ENCODE measurements at regions not wholly inside any gene's neighbourhood (a gene's known extent, or its start where the extent isn't known, plus 50 kb on each side); places are given as distances from the start of the nearest gene placed in this dataset.

GRCh38 chr3:182233957-182234356 is 522.2 kb downstream of the SOX2 start:
- no peak for TF ChIP-seq CTCF (IDR thresholded peaks at IDR 0.05; ENCODE audit: insufficient read depth in 1 of 2, low read depth in 1 of 2, low read length in 1 of 2, severe bottlenecking in 1 of 2, unreplicated experiment in 1 of 2)
- peaks cover 18% of the 10 kb centered on the region for H3K4me1 Mint-ChIP-seq (ENCODE audit: low read depth, unreplicated experiment)
- no peaks in the 10 kb centered on the region for H3K9me3 ChIP-seq
- H3K4me1 ChIP-seq = no peaks in the 10 kb centered on the region
- CTCF ChIA-PET = no interaction called here
- no peaks in the 10 kb centered on the region for H3K36me3 Mint-ChIP-seq (ENCODE audit: insufficient read depth, unreplicated experiment)
- BruUV-seq (replicated peaks) = no TSS peak
- H3K4me3 ChIP-seq (ENCODE audit: low read depth, low read length) = no peak overlapping the region
- POLR2A ChIA-PET = no interaction called here
- no peak overlapping the region for H3K4me3 Mint-ChIP-seq (ENCODE audit: unreplicated experiment)
- no peak overlapping the region for H3K27ac Mint-ChIP-seq (ENCODE audit: unreplicated experiment)
- no peaks in the 10 kb centered on the region for H3K36me3 ChIP-seq (ENCODE audit: control insufficient read depth, insufficient read depth, low read length)
- H3K27me3 Mint-ChIP-seq (ENCODE audit: insufficient read depth, unreplicated experiment) = no peaks in the 10 kb centered on the region
- no peaks in the 10 kb centered on the region for H3K9me3 Mint-ChIP-seq (ENCODE audit: unreplicated experiment)
- intact Hi-C loops (cut with micrococcal nuclease; ENCODE audit: unreplicated experiment) = no loop called here
- DNase-seq = no peak
- H3K27me3 ChIP-seq (replicated peaks; ENCODE audit: control insufficient read depth, insufficient read depth, low read length) = no peaks in the 10 kb centered on the region

GRCh38 chr3:182234881-182235280 is 523.2 kb downstream of the SOX2 start:
- no peak for DNase-seq
- Mint-ChIP-seq H3K4me1 (ENCODE audit: low read depth, unreplicated experiment) (peaks cover 23% of the 10 kb centered on the region), H3K27ac (ENCODE audit: unreplicated experiment) (no peak overlapping the region), H3K27me3 (ENCODE audit: insufficient read depth, unreplicated experiment) (no peaks in the 10 kb centered on the region), H3K9me3 (ENCODE audit: unreplicated experiment) (no peaks in the 10 kb centered on the region), H3K4me3 (ENCODE audit: unreplicated experiment) (no peak overlapping the region), H3K36me3 (ENCODE audit: insufficient read depth, unreplicated experiment) (no peaks in the 10 kb centered on the region)
- Histone ChIP-seq H3K36me3 (ENCODE audit: control insufficient read depth, insufficient read depth, low read length) (no peaks in the 10 kb centered on the region), H3K4me1 (no peaks in the 10 kb centered on the region), H3K4me3 (ENCODE audit: low read depth, low read length) (no peak overlapping the region), H3K27me3 (replicated peaks; ENCODE audit: control insufficient read depth, insufficient read depth, low read length) (no peaks in the 10 kb centered on the region), H3K9me3 (no peaks in the 10 kb centered on the region)
- CTCF ChIA-PET = no interaction called here
- intact Hi-C loops (cut with micrococcal nuclease; ENCODE audit: unreplicated experiment) = no loop called here
- no TSS peak for BruUV-seq (replicated peaks)
- POLR2A ChIA-PET = no interaction called here
- TF ChIP-seq CTCF (IDR thresholded peaks at IDR 0.05; ENCODE audit: insufficient read depth in 1 of 2, low read depth in 1 of 2, low read length in 1 of 2, severe bottlenecking in 1 of 2, unreplicated experiment in 1 of 2) = no peak

- no peaks in the 10 kb centered on the region for H3K36me3 Mint-ChIP-seq (ENCODE audit: insufficient read depth, unreplicated experiment)
- ChIA-PET CTCF (no interaction called here), POLR2A (no interaction called here)
Observed at GRCh38 chr3:182235504-182235903, 523.8 kb downstream of the SOX2 start.

More at GRCh38 chr3:182235504-182235903, 523.8 kb downstream of the SOX2 start:
- H3K4me1 Mint-ChIP-seq (ENCODE audit: low read depth, unreplicated experiment) = peaks cover 23% of the 10 kb centered on the region
- H3K4me3 Mint-ChIP-seq (ENCODE audit: unreplicated experiment) = no peak overlapping the region
- intact Hi-C loops (cut with micrococcal nuclease; ENCODE audit: unreplicated experiment) = no loop called here
- H3K27ac Mint-ChIP-seq (ENCODE audit: unreplicated experiment) = no peak overlapping the region
- BruUV-seq (replicated peaks) = no TSS peak
- no peak for TF ChIP-seq CTCF (IDR thresholded peaks at IDR 0.05; ENCODE audit: insufficient read depth in 1 of 2, low read depth in 1 of 2, low read length in 1 of 2, severe bottlenecking in 1 of 2, unreplicated experiment in 1 of 2)
- H3K27me3 ChIP-seq (replicated peaks; ENCODE audit: control insufficient read depth, insufficient read depth, low read length) = no peaks in the 10 kb centered on the region
- no peak for DNase-seq
- H3K27me3 Mint-ChIP-seq (ENCODE audit: insufficient read depth, unreplicated experiment) = no peaks in the 10 kb centered on the region
- H3K9me3 ChIP-seq = no peaks in the 10 kb centered on the region
- no peaks in the 10 kb centered on the region for H3K4me1 ChIP-seq
- no peaks in the 10 kb centered on the region for H3K9me3 Mint-ChIP-seq (ENCODE audit: unreplicated experiment)
- H3K4me3 ChIP-seq (ENCODE audit: low read depth, low read length) = no peak overlapping the region
- H3K36me3 ChIP-seq (ENCODE audit: control insufficient read depth, insufficient read depth, low read length) = no peaks in the 10 kb centered on the region
